ENCODE measurements at regions not wholly inside any gene's neighbourhood (a gene's known extent, or its start where the extent isn't known, plus 50 kb on each side); places are given as distances from the start of the nearest gene placed in this dataset.

- no peaks in the 10 kb centered on the region for H3K27me3 ChIP-seq (replicated peaks; ENCODE audit: control insufficient read depth, insufficient read depth, low read length)
- no peak for TF ChIP-seq CTCF (IDR thresholded peaks at IDR 0.05; ENCODE audit: insufficient read depth, low read length, poor library complexity, severe bottlenecking)
- no peak overlapping the region for H3K4me3 ChIP-seq (replicated peaks; ENCODE audit: low read depth, low read length)
- no peak for DNase-seq (ENCODE audit: extremely low read depth, insufficient read length)
- no peaks in the 10 kb centered on the region for H3K36me3 ChIP-seq (ENCODE audit: control insufficient read depth, insufficient read depth, low read length)
Measured at GRCh38 chr2:160813506-160813858, 319.9 kb upstream of the RBMS1 start.

DNA sequence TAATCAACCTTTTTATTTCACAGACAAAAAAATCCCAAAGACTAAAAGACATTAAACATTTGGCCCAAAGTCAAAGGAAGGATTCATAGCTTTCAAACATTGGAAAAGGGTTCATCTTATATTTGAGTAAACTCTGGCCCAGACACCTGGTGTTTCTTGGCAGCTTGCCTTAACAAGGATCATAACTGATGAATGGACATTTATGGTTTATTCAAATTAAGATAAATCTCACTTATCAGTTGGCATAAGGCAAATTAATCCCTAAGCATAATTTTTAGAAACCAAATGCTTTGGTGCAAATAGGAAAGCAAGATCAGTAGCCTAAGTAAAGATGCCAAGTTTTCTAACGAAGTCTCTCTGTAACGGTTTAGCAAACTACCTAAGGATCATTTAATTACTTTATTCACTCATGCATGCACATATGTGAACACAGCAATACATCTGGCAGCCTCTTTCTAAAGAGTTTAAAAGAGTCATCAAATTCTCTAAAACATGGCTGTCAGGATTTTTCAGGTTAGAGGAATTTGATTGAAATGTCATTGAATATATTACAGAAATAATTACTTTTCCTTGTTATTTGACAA lies 323.4 kb upstream of the RBMS1 start:
- DNase-seq (ENCODE audit: extremely low read depth, insufficient read length), result no peak
- no peak for TF ChIP-seq CTCF (IDR thresholded peaks at IDR 0.05; ENCODE audit: insufficient read depth, low read length, poor library complexity, severe bottlenecking)
- Histone ChIP-seq H3K27me3 (replicated peaks; ENCODE audit: control insufficient read depth, insufficient read depth, low read length) (no peaks in the 10 kb centered on the region), H3K4me3 (replicated peaks; ENCODE audit: low read depth, low read length) (no peak overlapping the region), H3K36me3 (ENCODE audit: control insufficient read depth, insufficient read depth, low read length) (no peaks in the 10 kb centered on the region)

- no peak overlapping the region for H3K4me3 ChIP-seq (replicated peaks; ENCODE audit: low read depth, low read length)
- H3K36me3 ChIP-seq (ENCODE audit: control insufficient read depth, insufficient read depth, low read length), result no peaks in the 10 kb centered on the region
- H3K27me3 ChIP-seq (replicated peaks; ENCODE audit: control insufficient read depth, insufficient read depth, low read length), result no peaks in the 10 kb centered on the region
- TF ChIP-seq CTCF (IDR thresholded peaks at IDR 0.05; ENCODE audit: insufficient read depth, low read length, poor library complexity, severe bottlenecking), result no peak
- no peak for DNase-seq (ENCODE audit: extremely low read depth, insufficient read length)
Measured at GRCh38 chr2:160820691-160821090, 327.1 kb upstream of the RBMS1 start.

DNA sequence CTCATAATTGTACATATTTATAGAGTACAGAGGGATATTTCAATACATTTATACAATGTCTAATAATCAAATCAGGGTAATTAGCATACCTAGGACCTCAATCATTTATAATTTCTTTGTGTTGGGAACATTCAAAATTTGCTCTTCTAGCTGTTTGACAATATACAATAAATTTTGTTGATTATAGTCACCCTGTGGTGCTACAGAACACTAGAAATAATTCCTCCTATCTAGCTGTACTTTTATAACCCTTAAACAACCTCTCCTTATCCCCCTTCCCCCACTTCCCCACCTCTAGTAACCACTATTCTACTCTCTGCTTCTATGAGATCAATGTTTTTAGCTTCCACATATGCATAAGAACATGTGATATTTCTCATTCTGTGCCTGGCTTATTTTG lies 328.4 kb upstream of the RBMS1 start:
- H3K27me3 ChIP-seq (replicated peaks; ENCODE audit: control insufficient read depth, insufficient read depth, low read length), result no peaks in the 10 kb centered on the region

DNA sequence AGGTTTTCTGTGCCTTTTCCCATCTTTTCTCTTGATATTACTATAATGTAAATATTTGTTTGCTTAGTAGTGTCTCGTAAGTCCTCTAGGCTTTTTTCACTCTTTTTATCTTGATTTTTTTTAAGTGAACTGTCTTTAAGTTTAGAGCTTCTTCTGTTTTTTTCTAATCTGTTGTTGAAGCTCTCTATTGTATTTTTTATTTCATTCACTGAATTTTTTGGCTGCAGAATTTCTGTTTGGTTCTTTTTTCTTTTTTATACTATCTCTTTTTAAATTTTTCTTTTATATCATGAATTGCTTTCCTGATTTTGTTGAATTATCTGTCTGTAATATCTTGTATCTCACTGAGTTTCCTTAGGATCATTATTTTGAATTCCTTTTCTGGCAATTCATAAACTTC lies 331.8 kb upstream of the RBMS1 start:
- Histone ChIP-seq H3K36me3 (ENCODE audit: control insufficient read depth, insufficient read depth, low read length) (no peaks in the 10 kb centered on the region), H3K27me3 (replicated peaks; ENCODE audit: control insufficient read depth, insufficient read depth, low read length) (no peaks in the 10 kb centered on the region), H3K4me3 (replicated peaks; ENCODE audit: low read depth, low read length) (no peak overlapping the region)
- DNase-seq (ENCODE audit: extremely low read depth, insufficient read length), result no peak
- no peak for TF ChIP-seq CTCF (IDR thresholded peaks at IDR 0.05; ENCODE audit: insufficient read depth, low read length, poor library complexity, severe bottlenecking)

More for the DNA sequence above, 328.4 kb upstream of the RBMS1 start:
- DNase-seq (ENCODE audit: extremely low read depth, insufficient read length), result no peak
- TF ChIP-seq CTCF (IDR thresholded peaks at IDR 0.05; ENCODE audit: insufficient read depth, low read length, poor library complexity, severe bottlenecking), result no peak
- Histone ChIP-seq H3K4me3 (replicated peaks; ENCODE audit: low read depth, low read length) (no peak overlapping the region), H3K36me3 (ENCODE audit: control insufficient read depth, insufficient read depth, low read length) (no peaks in the 10 kb centered on the region)

DNA sequence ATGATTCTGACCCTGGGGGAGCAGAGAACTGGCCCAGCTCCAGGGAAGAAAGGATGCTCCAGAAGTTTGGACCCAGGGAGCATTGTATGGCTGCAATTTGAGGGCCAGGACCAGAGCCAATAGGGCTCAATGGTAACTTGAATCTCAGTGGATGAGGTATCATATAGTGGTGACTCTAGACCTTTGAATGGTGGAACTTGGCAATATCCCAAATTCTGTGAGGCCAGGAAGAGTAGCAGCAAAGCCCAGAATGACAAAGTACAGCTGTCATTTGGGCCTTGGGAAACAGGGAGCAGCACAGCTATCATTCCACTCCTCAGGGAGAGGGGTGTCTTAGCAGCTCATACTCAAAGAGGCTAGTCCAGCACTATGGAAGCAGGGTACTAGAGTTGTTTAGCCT lies 332.9 kb upstream of the RBMS1 start:
- H3K4me3 ChIP-seq (replicated peaks; ENCODE audit: low read depth, low read length), result no peak overlapping the region
- TF ChIP-seq CTCF (IDR thresholded peaks at IDR 0.05; ENCODE audit: insufficient read depth, low read length, poor library complexity, severe bottlenecking), result no peak
- no peak for DNase-seq (ENCODE audit: extremely low read depth, insufficient read length)
- no peaks in the 10 kb centered on the region for H3K27me3 ChIP-seq (replicated peaks; ENCODE audit: control insufficient read depth, insufficient read depth, low read length)
- no peaks in the 10 kb centered on the region for H3K36me3 ChIP-seq (ENCODE audit: control insufficient read depth, insufficient read depth, low read length)
